NCI-H1930 (cell line): ENCODE measurements at regions not wholly inside any gene's neighbourhood (a gene's known extent, or its start where the extent isn't known, plus 50 kb on each side); places are given as distances from the start of the nearest gene placed in this dataset.

Source experiments
- DNase-seq, 2 experiments: peaks; one replicate each; lab custom pipeline; 2025; lab: John Stamatoyannopoulos, UW

DNA sequence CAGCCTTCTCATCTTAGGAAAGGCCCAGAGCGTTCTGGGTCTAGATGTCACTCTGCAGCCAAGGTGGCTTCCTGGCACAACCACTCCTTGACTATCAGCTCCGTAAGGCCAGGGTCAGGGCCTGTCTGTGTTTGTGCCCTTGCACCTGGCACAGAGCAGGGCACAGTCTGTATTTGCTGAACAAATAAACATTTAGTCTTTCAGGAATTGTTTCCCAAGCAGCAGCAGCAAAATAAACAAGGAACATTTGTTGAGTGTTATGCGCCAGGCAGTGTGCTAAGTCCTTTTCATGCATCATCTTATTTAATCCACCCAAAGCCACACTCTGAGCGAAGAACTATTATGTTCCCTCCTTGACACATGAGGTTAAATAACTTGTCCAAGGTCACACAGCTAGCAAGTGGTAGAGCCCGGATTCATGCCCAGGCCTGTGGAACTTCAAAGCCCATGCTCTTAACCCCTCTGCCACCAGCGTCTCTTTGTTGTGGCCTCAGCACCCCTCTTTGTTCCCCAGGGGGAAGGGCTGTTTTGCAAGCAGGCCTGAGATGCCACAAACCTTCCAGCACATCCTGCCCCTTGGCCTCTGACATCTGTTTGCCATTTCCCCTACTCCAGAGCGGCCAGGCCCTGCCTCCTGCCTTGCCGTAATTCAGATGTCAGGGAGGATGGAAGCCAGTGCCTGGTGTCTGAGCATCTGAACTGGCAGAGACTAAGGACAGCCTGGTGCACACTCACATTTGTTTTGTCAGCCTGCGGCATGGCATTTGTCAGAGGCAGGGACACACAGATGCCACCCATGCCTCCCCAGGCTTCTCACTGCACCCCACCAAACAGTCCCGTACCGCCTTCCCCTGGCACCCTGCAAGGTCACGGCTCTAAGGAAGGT is 325.8 kb upstream of the ZMIZ1 start:
- DNase-seq: no peak

DNA sequence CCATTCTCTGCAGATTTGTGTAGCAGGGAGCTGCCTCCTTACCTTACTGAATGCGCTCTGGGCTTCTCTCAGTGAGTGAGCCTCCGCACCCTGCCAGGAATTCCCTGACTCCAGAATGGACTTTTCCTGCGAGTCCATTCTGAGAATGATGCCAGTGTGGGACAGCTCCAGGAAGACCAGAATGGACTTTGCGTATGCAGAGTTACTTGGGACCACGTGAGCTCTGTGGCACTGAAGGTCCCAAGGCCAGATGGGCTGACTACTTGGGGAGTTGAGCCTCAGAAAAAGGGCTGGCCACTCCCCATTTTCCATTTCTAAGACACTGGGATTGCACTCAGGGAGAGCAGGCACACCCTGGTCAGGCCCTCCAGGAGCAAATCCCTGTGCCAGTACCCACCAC is 324.7 kb upstream of the ZMIZ1 start:
- no peak for DNase-seq

DNA sequence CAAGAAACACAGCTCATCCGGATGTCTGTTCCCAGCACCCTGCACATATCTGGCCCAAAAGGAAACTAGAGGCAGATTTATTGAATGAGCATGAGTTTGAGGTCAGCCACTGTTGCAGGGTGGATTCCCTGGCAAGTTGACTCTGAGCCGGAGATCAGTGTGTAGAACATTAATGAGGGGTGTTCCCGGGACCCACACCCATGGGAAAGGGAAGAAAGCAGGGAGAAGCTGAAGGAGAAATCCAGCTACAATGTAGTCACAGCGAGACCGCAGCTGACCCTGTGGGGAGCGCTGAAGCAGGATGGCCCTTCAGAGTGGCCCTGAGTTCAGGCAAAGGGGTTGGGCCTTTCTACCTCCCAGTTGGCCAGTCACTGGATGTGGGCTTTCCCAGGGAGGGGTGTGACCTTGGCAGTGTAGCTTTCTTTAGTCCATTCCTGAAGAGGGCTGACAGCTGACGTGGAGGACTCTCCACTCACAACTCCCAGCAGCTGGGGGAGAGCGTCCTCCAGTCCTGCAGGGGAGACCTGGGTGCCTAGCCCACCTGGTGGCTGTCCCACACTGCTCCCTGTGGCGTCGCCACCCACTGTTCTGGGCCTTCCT is 324.2 kb upstream of the ZMIZ1 start:
- DNase-seq: no peak

GRCh38 chr10:78745441-78745840 is 323.3 kb upstream of the ZMIZ1 start:
- DNase-seq: no peak

- DNase-seq: no peak
Measured at GRCh38 chr10:78746155-78746763, 322.5 kb upstream of the ZMIZ1 start.

DNA sequence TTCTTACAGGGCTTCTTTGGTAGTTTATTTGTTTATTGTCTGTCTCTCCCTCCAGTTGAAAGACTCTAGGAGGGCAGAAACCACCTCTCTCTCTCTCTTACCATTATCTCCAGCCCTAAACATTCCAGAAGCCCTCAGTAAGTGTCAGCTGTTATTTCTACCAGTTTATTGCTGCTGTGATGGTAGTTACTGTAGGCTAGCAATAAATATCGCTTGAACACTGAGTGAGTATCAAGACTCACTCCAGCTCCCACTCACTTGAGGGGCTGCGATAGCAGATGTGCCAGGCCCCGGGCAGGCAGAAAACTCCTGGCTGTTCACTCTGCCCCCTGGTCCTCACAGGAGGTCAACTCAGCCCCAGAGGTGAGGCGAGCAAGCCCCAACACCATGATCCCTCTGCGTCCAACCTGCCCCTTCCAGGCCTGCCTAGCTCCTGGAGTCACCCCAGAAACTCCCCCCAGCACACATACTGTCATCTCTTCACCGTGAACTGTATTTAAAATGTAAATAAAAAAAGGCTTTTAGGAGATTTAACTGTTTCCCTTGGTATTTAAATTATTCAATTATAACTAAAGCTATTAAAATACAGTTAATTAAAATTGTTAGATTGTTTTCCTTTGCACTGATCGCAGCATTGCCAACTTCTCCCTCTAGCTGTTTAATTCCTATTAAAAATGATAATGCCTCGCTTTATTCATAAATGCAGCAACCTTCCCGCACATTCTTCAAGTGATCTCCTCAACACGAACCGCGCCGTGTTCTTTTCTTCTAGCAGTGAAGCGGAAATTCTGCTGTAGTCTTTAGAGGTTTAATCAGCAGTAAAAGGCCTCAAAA is 321.1 kb upstream of the ZMIZ1 start:
- no peak for DNase-seq

- DNase-seq: no peak
Measured at GRCh38 chr10:78748235-78748533, 320.6 kb upstream of the ZMIZ1 start.

DNA sequence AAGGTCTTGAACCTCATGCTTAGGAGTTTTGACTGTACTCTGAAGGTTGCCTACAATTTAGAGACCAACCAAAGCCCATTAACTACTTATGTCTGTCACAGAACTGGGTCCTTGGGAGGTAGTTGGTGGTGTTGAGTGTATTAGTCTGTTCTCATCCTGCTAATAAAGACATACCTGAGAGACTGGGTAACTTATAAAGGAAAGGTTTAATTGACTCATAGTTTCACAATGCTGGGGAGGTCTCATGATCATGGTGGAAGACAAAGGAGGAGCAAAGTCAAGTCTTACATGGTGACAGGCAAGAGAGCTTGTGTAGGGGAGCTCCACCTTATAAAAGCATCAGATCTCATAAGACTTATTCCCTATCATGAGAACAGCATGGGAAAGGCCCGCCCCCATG is 319.6 kb upstream of the ZMIZ1 start:
- DNase-seq: no peak

DNA sequence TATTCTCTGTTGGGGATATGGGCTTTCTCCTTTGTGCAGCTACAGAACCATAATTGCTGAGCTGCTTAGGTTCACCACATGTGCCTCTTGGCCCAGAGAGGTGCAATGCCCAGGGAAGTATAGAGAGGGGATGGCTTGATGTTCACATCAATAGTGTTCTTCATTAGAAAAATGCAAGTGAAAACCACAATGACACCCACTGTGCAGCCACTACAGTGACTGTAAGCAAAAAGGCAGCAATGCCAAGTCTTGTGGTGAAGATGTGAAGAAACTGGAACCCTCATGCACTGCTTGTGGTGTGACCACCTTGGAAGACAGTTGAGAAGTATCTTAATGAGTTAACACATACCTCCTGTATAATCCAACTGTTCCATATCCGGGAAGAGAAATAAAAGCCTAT is 318.9 kb upstream of the ZMIZ1 start:
- no peak for DNase-seq

DNA sequence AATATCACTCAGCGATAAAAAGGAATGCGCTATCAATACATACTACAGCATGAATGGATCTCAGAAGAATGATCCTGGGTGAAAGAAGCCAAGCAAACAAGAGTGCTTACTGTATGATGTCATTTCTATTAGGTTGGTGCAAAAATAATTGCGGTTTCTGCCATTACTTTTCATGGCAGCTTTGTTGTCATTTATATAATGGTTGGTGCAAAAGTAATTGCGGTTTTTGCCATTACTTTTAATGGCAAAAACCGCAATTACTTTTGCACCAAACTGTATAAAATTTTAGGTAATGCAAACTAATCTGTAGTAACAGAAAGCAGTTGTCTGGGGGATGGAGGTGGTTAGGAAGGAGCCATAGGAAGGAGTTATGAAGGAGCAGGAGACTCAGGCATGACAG is 318.3 kb upstream of the ZMIZ1 start:
- DNase-seq: no peak

DNA sequence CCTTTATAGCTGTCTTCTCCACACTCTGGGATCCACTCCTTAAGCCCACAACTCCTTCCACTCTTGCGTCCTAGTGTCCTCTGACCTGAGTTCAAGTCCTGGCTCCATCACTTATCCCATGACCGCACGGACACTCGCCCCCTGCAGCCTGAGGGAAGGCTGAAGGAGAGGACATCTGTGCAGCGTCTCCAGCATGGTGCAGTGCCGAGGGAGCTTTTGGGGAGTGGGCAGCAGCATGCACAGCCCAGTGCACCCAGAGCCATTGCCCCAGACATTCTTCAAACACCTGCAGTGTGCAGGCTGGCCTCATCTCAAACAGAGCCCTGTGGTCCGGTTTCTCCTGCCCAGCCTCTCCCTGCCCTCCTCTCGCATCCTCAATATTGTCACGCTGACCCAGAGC is 317.1 kb upstream of the ZMIZ1 start:
- no peak for DNase-seq

DNA sequence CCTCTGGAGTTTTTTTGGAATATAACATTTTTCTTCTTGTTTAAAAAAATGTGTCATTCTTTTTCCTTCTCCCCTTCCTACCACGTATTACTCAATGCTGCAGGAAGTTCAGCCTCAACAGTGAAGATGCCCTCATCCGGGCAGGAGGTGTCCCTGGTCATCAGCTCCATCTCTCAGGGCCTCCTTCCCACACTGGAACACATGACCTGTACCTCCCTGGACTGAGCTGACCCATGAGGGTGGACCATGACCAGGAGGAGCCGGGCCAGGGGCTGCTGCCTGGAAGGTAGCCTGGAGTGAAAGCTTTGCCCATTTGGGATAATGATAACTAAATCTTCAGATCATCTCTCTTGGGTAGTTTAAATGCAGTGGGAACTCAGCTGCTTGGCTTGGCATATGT is 316.5 kb upstream of the ZMIZ1 start:
- DNase-seq: no peak

DNA sequence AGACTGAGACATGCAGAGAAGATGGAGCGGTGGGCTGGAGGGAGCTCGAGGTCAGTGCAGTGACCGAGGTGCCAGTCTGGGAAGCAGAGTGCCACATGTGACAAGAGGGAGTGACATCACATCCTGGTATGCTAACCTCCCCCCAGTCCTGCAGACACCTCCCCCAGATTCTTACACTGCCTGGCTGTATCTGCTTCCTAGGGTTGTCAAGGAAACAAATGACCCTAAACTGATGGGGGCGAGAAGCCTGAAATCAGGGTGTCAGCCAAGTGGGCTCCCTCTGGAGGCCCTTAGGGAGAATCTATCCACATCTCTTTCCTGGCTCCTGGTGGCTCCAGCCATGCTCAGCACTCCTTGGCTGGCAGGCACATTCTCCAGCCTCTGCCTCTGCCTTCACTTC is 316.1 kb upstream of the ZMIZ1 start:
- no peak for DNase-seq

DNA sequence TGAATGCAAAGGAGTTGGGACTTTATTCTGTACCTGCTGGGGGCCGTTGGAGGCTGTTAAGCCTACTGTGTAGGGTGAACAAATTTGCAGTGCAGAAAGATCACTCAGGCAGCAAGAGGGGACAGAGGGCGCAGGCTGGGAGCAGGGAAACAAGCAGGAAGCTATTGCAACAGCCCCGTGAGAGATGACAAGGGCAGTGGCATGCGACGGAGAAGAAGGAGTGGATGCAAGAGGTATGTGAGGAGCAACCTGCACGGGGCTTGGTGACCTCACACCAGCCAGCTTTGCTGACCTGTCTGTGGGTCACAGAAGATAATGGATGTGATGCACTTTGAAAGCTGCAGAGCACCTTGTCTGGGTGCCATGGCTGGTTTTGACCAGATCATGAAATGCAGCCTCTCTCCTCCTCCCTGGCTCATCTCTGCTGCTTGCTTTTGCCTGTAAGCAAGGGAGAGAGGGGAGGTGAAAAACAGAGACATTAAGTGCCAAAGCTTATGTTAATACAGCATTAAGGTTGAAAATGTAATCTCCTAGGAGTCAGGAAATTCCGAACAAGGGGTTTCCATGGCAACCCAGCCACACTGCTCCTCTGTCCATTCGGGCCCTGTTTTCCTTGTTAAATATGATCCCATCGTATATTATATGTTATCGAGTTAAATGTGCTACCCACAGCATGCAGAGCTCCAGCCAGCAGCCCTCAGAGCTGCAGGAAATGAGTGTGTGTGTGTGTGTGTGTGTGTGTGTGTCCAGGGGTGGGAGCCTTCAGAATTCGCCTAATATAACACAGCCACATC is 314.3 kb upstream of the ZMIZ1 start:
- no peak for DNase-seq

- no peak for DNase-seq
Measured at GRCh38 chr10:78755063-78755701, 313.6 kb upstream of the ZMIZ1 start.

- DNase-seq: no peak
Measured at GRCh38 chr10:78755877-78756455, 312.8 kb upstream of the ZMIZ1 start.

- no peak for DNase-seq
Measured at GRCh38 chr10:78756604-78757343, 312.0 kb upstream of the ZMIZ1 start.

GRCh38 chr10:78757344-78757925 is 311.3 kb upstream of the ZMIZ1 start:
- no peak for DNase-seq

GRCh38 chr10:78758176-78758575 is 310.6 kb upstream of the ZMIZ1 start:
- no peak for DNase-seq
